Activated CD4-positive, alpha-beta T cell treated with anti-CD3 and anti-CD28 coated beads, Interleukin-2, amount 50 U/mL, for 24 hours (primary cell): ENCODE measurements at regions not wholly inside any gene's neighbourhood (a gene's known extent, or its start where the extent isn't known, plus 50 kb on each side); places are given as distances from the start of the nearest gene placed in this dataset.
"Not testable (repeated sequence)": the region's sequence is repeated elsewhere in the genome, so short reads cannot be mapped to it uniquely, and the experiment has no call there.

ENCODE experiments used
- DNase-seq, 2 donors: peaks; one replicate each; pipeline ENCODE4 v3.0.0-alpha.2; 2020; ENCODE audit warnings: low read depth in 1 of 2, low spot score in 1 of 2

GRCh38 chr3:8338424-8338823 is 163.2 kb upstream of the LMCD1 start:
- DNase-seq: no peak

GRCh38 chr3:8341821-8342247 is 159.8 kb upstream of the LMCD1 start:
- DNase-seq: no peak

GRCh38 chr3:8343058-8343457 is 158.6 kb upstream of the LMCD1 start:
- DNase-seq: no peak

GRCh38 chr3:8345398-8345797 is 156.2 kb upstream of the LMCD1 start:
- DNase-seq: no peak

- DNase-seq: no peak
Observed at GRCh38 chr3:8348076-8348475, 153.5 kb upstream of the LMCD1 start.

GRCh38 chr3:8352475-8352874 is 149.1 kb upstream of the LMCD1 start:
- no peak for DNase-seq

GRCh38 chr3:8353364-8353763 is 148.3 kb upstream of the LMCD1 start:
- DNase-seq: no peak

- DNase-seq: no peak
Observed at GRCh38 chr3:8355346-8355745, 146.3 kb upstream of the LMCD1 start.

- not testable (repeated sequence) for DNase-seq
Observed at GRCh38 chr3:8356066-8356465, 145.6 kb upstream of the LMCD1 start.

- DNase-seq: no peak
Observed at GRCh38 chr3:8357859-8358258, 143.8 kb upstream of the LMCD1 start.

GRCh38 chr3:8359133-8359532 is 142.5 kb upstream of the LMCD1 start:
- no peak for DNase-seq

GRCh38 chr3:8363200-8363599 is 138.4 kb upstream of the LMCD1 start:
- no peak for DNase-seq

- DNase-seq: no peak
Observed at GRCh38 chr3:8365541-8365940, 136.1 kb upstream of the LMCD1 start.

GRCh38 chr3:8366219-8366810 is 135.3 kb upstream of the LMCD1 start:
- no peak for DNase-seq

- no peak for DNase-seq
Observed at GRCh38 chr3:8368598-8368997, 133.0 kb upstream of the LMCD1 start.

GRCh38 chr3:8369638-8370037 is 132.0 kb upstream of the LMCD1 start:
- DNase-seq: no peak

GRCh38 chr3:8371085-8371551 is 130.5 kb upstream of the LMCD1 start:
- no peak for DNase-seq

GRCh38 chr3:8371960-8372463 is 129.6 kb upstream of the LMCD1 start:
- no peak for DNase-seq

- no peak for DNase-seq
Observed at GRCh38 chr3:8380904-8381704, 120.5 kb upstream of the LMCD1 start.

GRCh38 chr3:8385848-8386620 is 115.6 kb upstream of the LMCD1 start:
- DNase-seq: no peak

GRCh38 chr3:8387571-8387970 is 114.1 kb upstream of the LMCD1 start:
- DNase-seq: no peak

- DNase-seq: no peak
Observed at GRCh38 chr3:8399686-8400085, 101.9 kb upstream of the LMCD1 start.
